IMR-90 (cell line): ENCODE measurements at regions not wholly inside any gene's neighbourhood (a gene's known extent, or its start where the extent isn't known, plus 50 kb on each side); places are given as distances from the start of the nearest gene placed in this dataset.

Experiments
- ATAC-seq: fragments of 200-7000 bp; cut with Tn5 transposase; 2 replicates; pipeline ENCODE4 v1.9.1; 2020; ENCODE audit warnings: low read depth, mild to moderate bottlenecking, moderate library complexity
- BruUV-seq: library from RNA; stranded (reverse); fragments of 400-500 nt; replicated peaks from 2 replicates; lab custom pipeline; 2021; lab: Mats Ljungman, UMichigan
- CTCF ChIA-PET: fragments of 300-600 bp; formaldehyde crosslinking; extraction: SDS; loops from one replicate; lab custom pipeline; 2021; ENCODE audit warnings: antibody characterized with exemption; lab: Yijun Ruan, JAX
- POLR2A ChIA-PET: fragments of 300-600 bp; sonication (Branson Sonifier 250); formaldehyde crosslinking; loops from one replicate; lab custom pipeline; 2022; ENCODE audit warnings: antibody characterized with exemption; ENCODE audit not compliant: unreplicated experiment; lab: Charles Lee
- DNase-seq: peaks from one replicate; pipeline ENCODE4 v3.0.0; 2013
- H2AFZ ChIP-seq: replicated peaks from 2 replicates; pipeline ENCODE3; 2013; ENCODE audit warnings: low read length, mild to moderate bottlenecking; ENCODE audit not compliant: poor library complexity
- H2AK5ac ChIP-seq: 2 replicates; pipeline ENCODE4 v1.6.1; 2013; ENCODE audit warnings: low read depth, low read length, inconsistent platforms
- H2AK9ac ChIP-seq: replicated peaks from 2 replicates; pipeline ENCODE3; 2013; ENCODE audit warnings: mild to moderate bottlenecking, low read depth, low read length, moderate library complexity; ENCODE audit not compliant: poor library complexity
- H2BK120ac ChIP-seq: 2 replicates; pipeline ENCODE4 v1.6.1; 2013; ENCODE audit warnings: low read depth, low read length, inconsistent platforms
- H2BK15ac ChIP-seq: 3 replicates; pipeline ENCODE4 v1.6.1; 2013; ENCODE audit warnings: low read depth, low read length, inconsistent platforms
- H2BK20ac ChIP-seq: 2 replicates; pipeline ENCODE4 v1.6.1; 2013; ENCODE audit warnings: low read depth, mild to moderate bottlenecking, inconsistent platforms, low read length, moderate library complexity
- H2BK5ac ChIP-seq: 2 replicates; pipeline ENCODE4 v1.6.1; 2013; ENCODE audit warnings: mild to moderate bottlenecking, low read depth, low read length, inconsistent platforms; ENCODE audit not compliant: poor library complexity, severe bottlenecking
- H3K14ac ChIP-seq: replicated peaks from 2 replicates; pipeline ENCODE4 v1.6.1; 2013; ENCODE audit warnings: low read depth, low read length, inconsistent platforms
- H3K18ac ChIP-seq: 2 replicates; pipeline ENCODE4 v1.6.1; 2013; ENCODE audit warnings: low read depth, low read length, control low read depth
- H3K23ac ChIP-seq: 2 replicates; pipeline ENCODE4 v1.6.1; 2013; ENCODE audit warnings: low read depth, low read length, inconsistent platforms
- H3K27ac ChIP-seq: 2 replicates; pipeline ENCODE4 v1.5.1; 2013; ENCODE audit warnings: mild to moderate bottlenecking, control low read depth, low read length; ENCODE audit not compliant: insufficient read depth
- H3K27me3 ChIP-seq: 2 replicates; pipeline ENCODE4 v1.6.1; 2013; ENCODE audit warnings: low read length; ENCODE audit not compliant: control insufficient read depth, insufficient read depth
- H3K36me3 ChIP-seq: 2 replicates; pipeline ENCODE4 v1.6.1; 2013; ENCODE audit warnings: low read length, mixed read lengths; ENCODE audit not compliant: control insufficient read depth, insufficient read depth
- H3K4ac ChIP-seq: 2 replicates; pipeline ENCODE4 v1.6.1; 2013; ENCODE audit warnings: low read depth, low read length, inconsistent platforms
- H3K4me1 ChIP-seq: 2 replicates; pipeline ENCODE4 v1.6.1; 2013; ENCODE audit warnings: low read length, mixed read lengths; ENCODE audit not compliant: control insufficient read depth, insufficient read depth
- H3K4me2 ChIP-seq: 2 replicates; pipeline ENCODE4 v1.6.1; 2013; ENCODE audit warnings: low read depth, mild to moderate bottlenecking, control low read depth, low read length, moderate library complexity
- H3K4me3 ChIP-seq: 2 replicates; pipeline ENCODE4 v1.5.1; 2013; ENCODE audit warnings: low read depth, mild to moderate bottlenecking, control low read depth, low read length, moderate library complexity; ENCODE audit not compliant: insufficient read depth
- H3K56ac ChIP-seq: 2 replicates; pipeline ENCODE4 v1.6.1; 2013; ENCODE audit warnings: low read length, inconsistent platforms; ENCODE audit not compliant: insufficient read depth; ENCODE audit errors: extremely low read depth
- H3K79me1 ChIP-seq, 2 experiments: 2 replicates each; pipeline ENCODE4 v1.6.1; 2013; ENCODE audit warnings: low read length in 2 of 2, inconsistent platforms in 1 of 2, low read depth in 1 of 2
- H3K9ac ChIP-seq: 2 replicates; pipeline ENCODE4 v1.6.1; 2013; ENCODE audit warnings: low read depth, low read length, control low read depth
- H3K9me1 ChIP-seq: 2 replicates; pipeline ENCODE4 v1.6.1; 2013; ENCODE audit warnings: low read length, inconsistent platforms; ENCODE audit not compliant: insufficient read depth
- H3K9me3 ChIP-seq: 2 replicates; pipeline ENCODE4 v1.6.1; 2013; ENCODE audit warnings: low read length; ENCODE audit not compliant: control insufficient read depth, insufficient read depth
- H4K20me1 ChIP-seq: 2 replicates; pipeline ENCODE4 v1.6.1; 2013; ENCODE audit warnings: low read length, inconsistent platforms; ENCODE audit not compliant: insufficient read depth
- H4K5ac ChIP-seq: 2 replicates; pipeline ENCODE4 v1.6.1; 2013; ENCODE audit warnings: mild to moderate bottlenecking, low read depth, low read length, control low read depth
- H4K8ac ChIP-seq, 2 experiments: 2 replicates each; pipeline ENCODE4 v1.6.1; 2013; ENCODE audit warnings: low read depth in 2 of 2, low read length in 2 of 2, control low read depth in 1 of 2, inconsistent platforms in 1 of 2
- H4K91ac ChIP-seq: 2 replicates; pipeline ENCODE4 v1.6.1; 2013; ENCODE audit warnings: low read depth, low read length, inconsistent platforms; ENCODE audit not compliant: insufficient read depth
- MAFK ChIP-seq: IDR thresholded peaks from 2 replicates; pipeline ENCODE4 v1.6.1; 2012; ENCODE audit warnings: low read depth, low read length, improper control_type of control experiment
- RAD21 ChIP-seq: IDR thresholded peaks from 2 replicates; pipeline ENCODE4 v1.6.1; 2012; ENCODE audit warnings: low read length, improper control_type of control experiment
- SMC3 ChIP-seq: fragments of 150-350 bp; IDR thresholded peaks from 2 replicates; pipeline ENCODE4 v1.6.1; 2016; ENCODE audit warnings: low read depth, mild to moderate bottlenecking, antibody characterized with exemption, low read length, moderate library complexity
- WGBS, 2 experiments: methylation state at CpG; one replicate each; pipeline versions ENCODE4 v1.1.5 to v1.1.7; 2013; ENCODE audit warnings: missing lambda C conversion rate in 2 of 2; ENCODE audit not compliant: insufficient read length in 1 of 2; ENCODE audit errors: extremely low coverage in 2 of 2; 5-methylcytosine and 5-hydroxymethylcytosine counted together
- dilution Hi-C: fragments of 300-500 bp; cut with HindIII; formaldehyde crosslinking; loops from one replicate; pipeline ENCODE4 v1.14.3; 2018; ENCODE audit warnings: low sequenced_read_pairs; ENCODE audit not compliant: unreplicated experiment
- in situ Hi-C: fragments of 300-500 bp; cut with MboI; formaldehyde crosslinking; loops from 3 replicates; pipeline ENCODE4 v1.14.3; 2019; ENCODE audit warnings: low sequenced_read_pairs, inconsistent platforms, mixed read lengths
- intact Hi-C: fragments of 100-400 bp; cut with micrococcal nuclease; formaldehyde crosslinking; loops from 2 replicates; pipeline ENCODE4 v1.10.0; 2022
- TF ChIP-seq, protein P1 (sequence below): conservative IDR thresholded peaks from 2 replicates; pipeline ENCODE4 v1.5.1; 2012; ENCODE audit warnings: mild to moderate bottlenecking, low read depth, low read length, improper control_type of control experiment

DNA sequence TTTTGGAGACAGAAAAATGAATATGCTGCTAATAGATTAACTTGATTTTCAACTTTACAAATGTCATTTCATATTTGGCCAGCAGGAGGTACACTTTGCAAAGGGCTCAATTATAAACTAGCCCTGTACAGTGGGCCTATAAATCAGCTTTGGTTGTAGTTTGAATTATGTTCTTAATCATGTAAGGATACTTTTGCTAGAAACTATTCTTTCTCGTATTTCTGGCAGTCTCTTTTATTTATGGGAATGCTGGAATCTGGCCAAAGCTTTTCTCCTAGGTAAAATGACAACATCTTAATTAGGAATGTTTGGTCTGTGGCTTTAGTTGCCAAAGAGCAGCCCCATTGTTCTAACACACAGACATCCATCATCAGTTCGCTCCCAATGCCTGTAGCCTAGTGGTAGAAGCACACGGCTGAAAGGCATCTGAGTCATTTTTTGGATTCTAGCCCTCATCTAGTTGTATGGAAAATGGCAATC is 1322.3 kb upstream of the SEL1L start:
- Histone ChIP-seq H3K23ac (no peak overlapping the region), H3K4me2 (no peak overlapping the region), H3K27ac (no peak overlapping the region), H3K14ac (no peak overlapping the region), H3K79me1 (no peaks in the 10 kb centered on the region), H3K4me3 (no peak overlapping the region), H3K9me1 (no peaks in the 10 kb centered on the region; the same call in 1 of the 2 replicates), H3K4ac (no peak overlapping the region), H3K9me3 (no peaks in the 10 kb centered on the region), H2AFZ (no peak overlapping the region), H3K56ac (no peak overlapping the region), H2AK5ac (no peak overlapping the region), H3K27me3 (no peaks in the 10 kb centered on the region), H2BK20ac (no peak overlapping the region), H3K4me1 (no peaks in the 10 kb centered on the region), H4K91ac (no peak overlapping the region), H4K8ac (no peak overlapping the region), H2BK15ac (no peak overlapping the region), H2AK9ac (no peak overlapping the region), H2BK120ac (no peak overlapping the region), H2BK5ac (no peak overlapping the region), H3K36me3 (no peaks in the 10 kb centered on the region), H4K20me1 (no peaks in the 10 kb centered on the region), H3K18ac (no peak overlapping the region), H3K9ac (no peak overlapping the region), H4K5ac (no peak overlapping the region)
- WGBS, 2 experiments, result no CpG with 5 or more reads among the region's 3 CpGs
- DNase-seq (peak; percentile 60), ATAC-seq (peak; percentile 67)
- no TSS peak for BruUV-seq
- in situ Hi-C loops, result loop anchor here (10.0 kb wide), 1 partner anchor 609 kb away; no protein-coding TSS in a partner anchor
- POLR2A ChIA-PET, result no interaction called here
- TF ChIP-seq RAD21, result peak; percentile 46
- no peak for TF ChIP-seq MAFK
- TF ChIP-seq SMC3, result peak; percentile 24; the same call in 1 of the 2 replicates
- TF ChIP-seq, protein P1, sequence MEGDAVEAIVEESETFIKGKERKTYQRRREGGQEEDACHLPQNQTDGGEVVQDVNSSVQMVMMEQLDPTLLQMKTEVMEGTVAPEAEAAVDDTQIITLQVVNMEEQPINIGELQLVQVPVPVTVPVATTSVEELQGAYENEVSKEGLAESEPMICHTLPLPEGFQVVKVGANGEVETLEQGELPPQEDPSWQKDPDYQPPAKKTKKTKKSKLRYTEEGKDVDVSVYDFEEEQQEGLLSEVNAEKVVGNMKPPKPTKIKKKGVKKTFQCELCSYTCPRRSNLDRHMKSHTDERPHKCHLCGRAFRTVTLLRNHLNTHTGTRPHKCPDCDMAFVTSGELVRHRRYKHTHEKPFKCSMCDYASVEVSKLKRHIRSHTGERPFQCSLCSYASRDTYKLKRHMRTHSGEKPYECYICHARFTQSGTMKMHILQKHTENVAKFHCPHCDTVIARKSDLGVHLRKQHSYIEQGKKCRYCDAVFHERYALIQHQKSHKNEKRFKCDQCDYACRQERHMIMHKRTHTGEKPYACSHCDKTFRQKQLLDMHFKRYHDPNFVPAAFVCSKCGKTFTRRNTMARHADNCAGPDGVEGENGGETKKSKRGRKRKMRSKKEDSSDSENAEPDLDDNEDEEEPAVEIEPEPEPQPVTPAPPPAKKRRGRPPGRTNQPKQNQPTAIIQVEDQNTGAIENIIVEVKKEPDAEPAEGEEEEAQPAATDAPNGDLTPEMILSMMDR, result peak; percentile 34; the same call in 1 of the 2 replicates
- dilution Hi-C loops, result no loop called here
- CTCF ChIA-PET, result no interaction called here
- intact Hi-C loops, result loop anchor here (1.0 kb wide), 1 partner anchor 607 kb away; no protein-coding TSS in a partner anchor
